Astrocyte (in vitro differentiated cells and primary cell): ENCODE measurements at regions not wholly inside any gene's neighbourhood (a gene's known extent, or its start where the extent isn't known, plus 50 kb on each side); places are given as distances from the start of the nearest gene placed in this dataset.

Experiments used
- CTCF ChIP-seq: IDR thresholded peaks from 2 replicates; pipeline ENCODE4 v1.5.1; 2011; ENCODE audit warnings: low read depth, mild to moderate bottlenecking, inconsistent platforms, low read length, moderate library complexity; ENCODE audit not compliant: insufficient read depth
- EZH2 ChIP-seq: IDR thresholded peaks from 2 replicates; pipeline ENCODE4 v1.6.1; 2012; ENCODE audit warnings: mild to moderate bottlenecking, low read length, inconsistent platforms; ENCODE audit not compliant: insufficient read depth

GRCh38 chr5:118703241-118703640 lies 285.1 kb downstream of the DTWD2 start:
- no peak for TF ChIP-seq CTCF
- TF ChIP-seq EZH2 = no peak
